ENCODE measurements at regions not wholly inside any gene's neighbourhood (a gene's known extent, or its start where the extent isn't known, plus 50 kb on each side); places are given as distances from the start of the nearest gene placed in this dataset.
"Not testable (repeated sequence)": the region's sequence is repeated elsewhere in the genome, so short reads cannot be mapped to it uniquely, and the experiment has no call there.

GRCh38 chr6:33895296-33895695 lies 91.5 kb upstream of the MLN start:
- DNase-seq (ENCODE audit: low read depth) = no peak

GRCh38 chr6:33894438-33894837 lies 90.6 kb upstream of the MLN start:
- no peak for DNase-seq (ENCODE audit: low read depth)

GRCh38 chr6:33892581-33893346 lies 89.0 kb upstream of the MLN start:
- DNase-seq (ENCODE audit: low read depth) = no peak

- no peak for DNase-seq (ENCODE audit: low read depth)
These were observed 84.9 kb upstream of the MLN start for GRCh38 chr6:33888664-33889200.

GRCh38 chr6:33888183-33888582 lies 84.4 kb upstream of the MLN start:
- no peak for DNase-seq (ENCODE audit: low read depth)

GRCh38 chr6:33886673-33887144 lies 82.9 kb upstream of the MLN start:
- DNase-seq (ENCODE audit: low read depth) = no peak

GRCh38 chr6:33885132-33886057 lies 81.6 kb upstream of the MLN start:
- DNase-seq (ENCODE audit: low read depth) = no peak

GRCh38 chr6:33883621-33884020 lies 79.8 kb upstream of the MLN start:
- not testable (repeated sequence) for DNase-seq (ENCODE audit: low read depth)

- DNase-seq (ENCODE audit: low read depth) = no peak
These were observed 78.4 kb upstream of the MLN start for GRCh38 chr6:33882154-33882553.

GRCh38 chr6:33880766-33881165 lies 77.0 kb upstream of the MLN start:
- no peak for DNase-seq (ENCODE audit: low read depth)

GRCh38 chr6:33880104-33880678 lies 76.4 kb upstream of the MLN start:
- no peak for DNase-seq (ENCODE audit: low read depth)

GRCh38 chr6:33878562-33878961 lies 74.8 kb upstream of the MLN start:
- no peak for DNase-seq (ENCODE audit: low read depth)

- no peak for DNase-seq (ENCODE audit: low read depth)
These were observed 74.3 kb upstream of the MLN start for GRCh38 chr6:33877982-33878535.

- no peak for DNase-seq (ENCODE audit: low read depth)
These were observed 71.9 kb upstream of the MLN start for GRCh38 chr6:33875696-33876095.

- no peak for DNase-seq (ENCODE audit: low read depth)
These were observed 71.4 kb upstream of the MLN start for GRCh38 chr6:33875141-33875581.

GRCh38 chr6:33874136-33874760 lies 70.4 kb upstream of the MLN start:
- no peak for DNase-seq (ENCODE audit: low read depth)

GRCh38 chr6:33872761-33873160 lies 69.0 kb upstream of the MLN start:
- DNase-seq (ENCODE audit: low read depth) = no peak

- DNase-seq (ENCODE audit: low read depth) = no peak
These were observed 66.1 kb upstream of the MLN start for GRCh38 chr6:33869826-33870423.

GRCh38 chr6:33869121-33869520 lies 65.3 kb upstream of the MLN start:
- DNase-seq (ENCODE audit: low read depth) = no peak

- DNase-seq (ENCODE audit: low read depth) = no peak
These were observed 64.3 kb upstream of the MLN start for GRCh38 chr6:33868141-33868540.

GRCh38 chr6:33865478-33866077 lies 61.8 kb upstream of the MLN start:
- no peak for DNase-seq (ENCODE audit: low read depth)
